ENCODE measurements at regions not wholly inside any gene's neighbourhood (a gene's known extent, or its start where the extent isn't known, plus 50 kb on each side); places are given as distances from the start of the nearest gene placed in this dataset.

- Histone ChIP-seq H3T11ph (ENCODE audit: low read length) (no peak overlapping the region), H2BK20ac (ENCODE audit: low read depth, low read length, poor library complexity, severe bottlenecking) (no peak overlapping the region), H2BK5ac (ENCODE audit: insufficient read length, low read length) (no peak overlapping the region), H3K14ac (ENCODE audit: insufficient read depth, low read length) (no peak overlapping the region), H3K9me3 (ENCODE audit: control insufficient read depth, low read depth, low read length) (no peaks in the 10 kb centered on the region), H3K56ac (ENCODE audit: insufficient read length, low read depth, low read length) (no peak overlapping the region), H3K27ac (ENCODE audit: insufficient read length, low read depth, low read length) (no peak overlapping the region), H3K27me3 (ENCODE audit: insufficient read depth, low read length) (no peaks in the 10 kb centered on the region), H3K9ac (ENCODE audit: extremely low read depth, insufficient read length, low read length) (no peak overlapping the region), H4K5ac (ENCODE audit: insufficient read length, low read depth, low read length) (no peak overlapping the region), H3K18ac (ENCODE audit: insufficient read length, low read depth, low read length) (no peak overlapping the region), H2AK5ac (ENCODE audit: insufficient read length, low read length) (no peak overlapping the region), H3K79me2 (ENCODE audit: insufficient read depth, low read length) (no peaks in the 10 kb centered on the region), H4K8ac (replicated peaks; ENCODE audit: insufficient read length, low read depth, low read length) (no peak overlapping the region), H2BK120ac (ENCODE audit: low read depth, low read length, poor library complexity, severe bottlenecking) (no peak overlapping the region), H4K91ac (ENCODE audit: insufficient read length, low read depth, low read length) (no peak overlapping the region), H2BK12ac (ENCODE audit: insufficient read length, low read depth, low read length) (no peak overlapping the region), H3K79me1 (ENCODE audit: insufficient read depth, low read depth, low read length, poor library complexity, severe bottlenecking) (no peaks in the 10 kb centered on the region), H3K4me1 (ENCODE audit: insufficient read depth, low read length) (no peaks in the 10 kb centered on the region; the same call in 1 of the 2 replicates), H4K20me1 (ENCODE audit: control insufficient read depth, insufficient read depth, insufficient read length) (no peaks in the 10 kb centered on the region), H2AFZ (ENCODE audit: low read length) (no peak overlapping the region), H3K4ac (ENCODE audit: low read depth, low read length) (no peak overlapping the region), H3K4me2 (ENCODE audit: insufficient read depth, insufficient read length, low read length) (no peak overlapping the region), H3K23me2 (ENCODE audit: insufficient read length, low read depth, low read length, poor library complexity, severe bottlenecking) (no peaks in the 10 kb centered on the region), H2BK15ac (ENCODE audit: low read depth, low read length) (no peak overlapping the region), H3K23ac (ENCODE audit: insufficient read length, low read depth, low read length) (no peak overlapping the region)
- Mint-ChIP-seq H3K4me1 (peaks cover 7 to 22% of the 10 kb centered on the region in 2 experiments), H3K36me3 (ENCODE audit: insufficient read depth in 1 of 3, low read depth in 3 of 3) (no peaks in the 10 kb centered on the region; a peak in 1 of 7 replicates), H3K27me3 (ENCODE audit: low read depth) (peaks cover 9% of the 10 kb centered on the region), H3K4me3 (no peak overlapping the region), H3K9me3 (no peaks in the 10 kb centered on the region), H3K27ac (no peak overlapping the region; a peak in 1 of 7 replicates)
- WGBS (ENCODE audit: extremely low coverage, insufficient read length, low lambda C conversion rate): no CpG with 5 or more reads among the region's 1 CpG
- TF ChIP-seq CTCF (conservative IDR thresholded peaks at IDR 0.05): no peak
- DNase-seq: no peak
These were observed 81.1 kb downstream of the RRAGC start for GRCh38 chr1:38778521-38778920.

All from H9 (cell line).